CD8-positive, alpha-beta memory T cell (primary cell): ENCODE measurements at regions not wholly inside any gene's neighbourhood (a gene's known extent, or its start where the extent isn't known, plus 50 kb on each side); places are given as distances from the start of the nearest gene placed in this dataset.

ENCODE experiments used
- CTCF ChIA-PET: fragments of 350-600 bp; sonication (Branson Sonifier 250); formaldehyde crosslinking; loops from one replicate; lab custom pipeline; 2021; ENCODE audit warnings: antibody characterized with exemption; lab: Charles Lee
- POLR2A ChIA-PET: fragments of 350-600 bp; sonication (Branson Sonifier 250); formaldehyde crosslinking; loops from one replicate; lab custom pipeline; 2021; ENCODE audit warnings: antibody characterized with exemption; lab: Charles Lee
- DNase-seq, 5 donors: peaks; one replicate each; pipeline versions ENCODE4 v3.0.0 to v3.0.0-alpha.2; 2020 to 2022; ENCODE audit warnings: mixed read lengths in 1 of 5
- H3K27ac ChIP-seq: one replicate; pipeline ENCODE4 v1.7.0; 2013; ENCODE audit warnings: low read depth, mild to moderate bottlenecking, low read length, moderate library complexity
- H3K27me3 ChIP-seq: 2 replicates; pipeline ENCODE4 v1.7.0; 2013; ENCODE audit warnings: low read length, mild to moderate bottlenecking; ENCODE audit not compliant: insufficient read depth, poor library complexity, severe bottlenecking
- H3K36me3 ChIP-seq: 2 replicates; pipeline ENCODE4 v1.7.0; 2013; ENCODE audit warnings: mild to moderate bottlenecking, low read length, moderate library complexity; ENCODE audit not compliant: insufficient read depth
- H3K4me1 ChIP-seq: 2 replicates; pipeline ENCODE4 v1.7.0; 2013; ENCODE audit warnings: mild to moderate bottlenecking, low read length, moderate library complexity; ENCODE audit not compliant: insufficient read depth
- H3K4me3 ChIP-seq: 2 replicates; pipeline ENCODE4 v1.7.0; 2013; ENCODE audit warnings: mild to moderate bottlenecking, low read length
- H3K9me3 ChIP-seq: 2 replicates; pipeline ENCODE4 v1.7.0; 2013; ENCODE audit warnings: mild to moderate bottlenecking, low read length
- H3K27ac Mint-ChIP-seq, 8 donors: one replicate each; pipeline ENCODE4 v1.8.0; 2020 to 2021; ENCODE audit warnings: mixed read lengths in 8 of 8, mild to moderate bottlenecking in 6 of 8, inconsistent platforms in 3 of 8, moderate library complexity in 3 of 8
- H3K27me3 Mint-ChIP-seq, 2 donors: one replicate each; pipeline ENCODE4 v1.8.0; 2020 to 2021; ENCODE audit warnings: mixed read lengths in 2 of 2, mild to moderate bottlenecking in 1 of 2, moderate library complexity in 1 of 2
- H3K36me3 Mint-ChIP-seq, 3 donors: one replicate each; pipeline ENCODE4 v1.8.0; 2020 to 2021; ENCODE audit warnings: mixed read lengths in 3 of 3, inconsistent platforms in 1 of 3, mild to moderate bottlenecking in 1 of 3
- H3K4me1 Mint-ChIP-seq, 3 donors: one replicate each; pipeline ENCODE4 v1.8.0; 2020 to 2021; ENCODE audit warnings: mixed read lengths in 3 of 3, inconsistent platforms in 1 of 3, mild to moderate bottlenecking in 1 of 3
- H3K4me3 Mint-ChIP-seq, 7 donors: one replicate each; pipeline ENCODE4 v1.8.0; 2020 to 2021; ENCODE audit warnings: mixed read lengths in 7 of 7, mild to moderate bottlenecking in 6 of 7, moderate library complexity in 4 of 7, inconsistent platforms in 2 of 7
- H3K9me3 Mint-ChIP-seq, 5 donors: one replicate each; pipeline ENCODE4 v1.8.0; 2020 to 2022; ENCODE audit warnings: mixed read lengths in 5 of 5, mild to moderate bottlenecking in 3 of 5, moderate library complexity in 2 of 5, inconsistent platforms in 1 of 5

DNA sequence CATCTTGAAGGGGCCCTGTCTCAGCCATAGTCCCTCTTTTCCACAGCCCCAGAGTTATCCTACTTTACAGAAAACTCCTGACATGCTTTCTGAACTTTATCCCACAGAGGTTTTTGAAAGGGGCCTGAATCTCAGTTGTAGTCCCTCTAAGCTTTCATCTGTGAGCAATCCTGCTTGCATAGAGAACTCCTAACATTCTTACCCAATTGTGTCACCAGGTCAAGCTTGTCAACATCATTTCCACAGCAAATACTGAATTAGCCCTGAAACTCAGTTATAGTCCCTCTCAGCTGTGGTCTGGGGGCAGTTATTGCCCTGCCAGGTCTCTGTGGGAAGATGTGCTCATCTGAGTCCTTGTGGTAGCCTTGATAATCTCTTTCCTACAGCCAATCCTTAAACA, 2190.3 kb upstream of the PCDH20 start:
- no peaks in the 10 kb centered on the region for H3K9me3 ChIP-seq
- Mint-ChIP-seq H3K4me3 (no peak overlapping the region), H3K4me1 (no peaks in the 10 kb centered on the region), H3K27me3 (no peaks in the 10 kb centered on the region), H3K36me3 (no peaks in the 10 kb centered on the region), H3K27ac (no peak overlapping the region), H3K9me3 (peaks cover 16 to 37% (median 32%) of the 10 kb centered on the region in 5 donors)
- ChIA-PET CTCF (no interaction called here), POLR2A (no interaction called here)
- H3K36me3 ChIP-seq = no peaks in the 10 kb centered on the region
- H3K4me1 ChIP-seq = no peaks in the 10 kb centered on the region
- H3K27me3 ChIP-seq = no peaks in the 10 kb centered on the region
- DNase-seq = no peak
- no peak overlapping the region for H3K27ac ChIP-seq
- H3K4me3 ChIP-seq = no peak overlapping the region

DNA sequence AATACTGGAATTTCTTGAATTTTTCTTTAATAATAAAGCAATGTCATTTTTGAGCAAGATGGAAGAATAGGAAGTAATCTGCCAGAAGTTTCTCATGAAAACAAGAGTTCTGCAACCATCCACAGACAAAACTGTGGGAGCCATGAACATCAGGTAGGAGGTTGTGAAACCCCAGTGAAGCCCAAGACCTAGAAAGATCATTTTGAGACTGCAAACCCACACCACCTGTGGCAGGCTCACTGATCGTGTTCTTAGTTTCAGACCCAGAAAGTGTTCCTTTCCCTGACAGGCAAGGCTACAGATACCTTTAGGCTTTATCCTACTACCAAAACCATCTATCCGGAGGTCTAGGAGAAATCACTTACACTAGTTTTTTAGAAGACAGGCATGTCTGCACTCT, 2189.8 kb upstream of the PCDH20 start:
- Mint-ChIP-seq H3K36me3 (no peaks in the 10 kb centered on the region), H3K4me1 (no peaks in the 10 kb centered on the region), H3K27me3 (no peaks in the 10 kb centered on the region), H3K27ac (no peak overlapping the region), H3K4me3 (no peak overlapping the region), H3K9me3 (peaks cover 16 to 39% (median 32%) of the 10 kb centered on the region in 5 donors)
- no peak overlapping the region for H3K4me3 ChIP-seq
- DNase-seq = no peak
- POLR2A ChIA-PET = no interaction called here
- no peak overlapping the region for H3K27ac ChIP-seq
- H3K36me3 ChIP-seq = no peaks in the 10 kb centered on the region
- H3K9me3 ChIP-seq = no peaks in the 10 kb centered on the region
- no peaks in the 10 kb centered on the region for H3K4me1 ChIP-seq
- CTCF ChIA-PET = no interaction called here
- H3K27me3 ChIP-seq = no peaks in the 10 kb centered on the region

DNA sequence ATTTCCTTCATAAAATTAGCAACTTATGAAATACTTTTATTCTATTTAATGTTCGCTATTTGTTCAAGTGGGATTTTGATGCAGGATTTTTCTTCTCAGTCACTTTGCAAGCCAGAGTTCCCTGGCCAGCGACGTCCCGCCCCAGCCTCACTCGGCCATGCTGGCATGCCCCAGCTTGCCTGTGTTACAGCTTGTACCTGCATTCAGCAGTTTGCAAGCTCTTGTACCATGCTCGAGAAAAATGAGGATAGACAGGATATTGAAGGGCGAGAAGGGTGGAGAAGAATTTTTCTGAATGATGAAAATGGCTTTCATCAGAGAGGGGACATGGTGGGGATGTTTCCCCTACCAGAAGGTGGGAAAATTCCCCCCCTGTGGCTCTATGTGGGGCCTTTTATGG, 2180.2 kb upstream of the PCDH20 start:
- no peaks in the 10 kb centered on the region for H3K36me3 ChIP-seq
- POLR2A ChIA-PET = no interaction called here
- no peaks in the 10 kb centered on the region for H3K4me1 ChIP-seq
- Mint-ChIP-seq H3K36me3 (no peaks in the 10 kb centered on the region), H3K27me3 (no peaks in the 10 kb centered on the region), H3K4me1 (no peaks in the 10 kb centered on the region), H3K9me3 (peaks cover 0 to 10% (median 6%) of the 10 kb centered on the region in 5 donors), H3K27ac (no peak overlapping the region), H3K4me3 (no peak overlapping the region)
- H3K27me3 ChIP-seq = no peaks in the 10 kb centered on the region
- no peak for DNase-seq
- H3K27ac ChIP-seq = no peak overlapping the region
- H3K4me3 ChIP-seq = no peak overlapping the region
- H3K9me3 ChIP-seq = no peaks in the 10 kb centered on the region
- CTCF ChIA-PET = no interaction called here

DNA sequence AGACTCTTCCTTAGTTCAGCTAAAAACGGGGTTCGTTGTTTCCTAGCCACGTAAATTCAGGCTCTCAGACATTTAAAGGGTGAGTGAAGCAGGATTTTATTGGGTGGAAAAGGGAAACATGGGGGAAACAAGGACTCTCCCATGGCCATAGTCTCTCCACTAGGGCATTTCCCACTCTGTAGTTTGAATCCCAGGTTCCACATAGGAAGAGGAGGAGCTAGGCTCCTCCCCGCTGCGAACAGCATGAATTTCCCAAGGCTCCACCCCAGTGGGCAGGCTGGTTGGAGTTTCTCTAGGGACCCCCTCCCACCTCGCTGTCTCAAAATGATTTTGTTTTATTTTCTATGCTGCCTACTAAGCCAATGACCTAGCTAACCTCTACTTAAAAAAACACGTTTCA, 2170.8 kb upstream of the PCDH20 start:
- CTCF ChIA-PET = no interaction called here
- Mint-ChIP-seq H3K4me3 (no peak overlapping the region), H3K9me3 (peaks cover 7 to 31% (median 17%) of the 10 kb centered on the region in 5 donors), H3K36me3 (no peaks in the 10 kb centered on the region), H3K4me1 (no peaks in the 10 kb centered on the region), H3K27ac (no peak overlapping the region), H3K27me3 (no peaks in the 10 kb centered on the region)
- Histone ChIP-seq H3K27me3 (no peaks in the 10 kb centered on the region), H3K4me3 (no peak overlapping the region), H3K27ac (no peak overlapping the region), H3K4me1 (no peaks in the 10 kb centered on the region), H3K36me3 (no peaks in the 10 kb centered on the region), H3K9me3 (no peaks in the 10 kb centered on the region)
- no peak for DNase-seq
- POLR2A ChIA-PET = no interaction called here

DNA sequence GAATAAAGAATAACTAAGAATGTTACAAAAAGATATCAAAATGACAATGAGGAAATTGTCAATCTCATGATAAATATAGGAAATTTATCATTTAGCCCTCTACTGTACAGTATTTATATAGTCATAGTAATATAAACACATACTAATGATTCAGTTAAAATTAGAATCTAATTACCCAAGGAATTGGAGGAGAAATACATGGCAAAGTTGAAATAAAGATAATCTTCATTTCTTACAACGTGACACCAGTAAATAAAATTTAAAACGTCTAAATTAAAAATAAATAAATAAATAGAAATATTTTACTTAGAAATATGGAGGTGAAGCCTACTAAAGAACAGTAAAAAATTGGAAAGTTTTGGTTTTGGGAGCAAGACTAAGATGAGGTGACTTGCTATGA, 2163.1 kb upstream of the PCDH20 start:
- ChIA-PET POLR2A (no interaction called here), CTCF (no interaction called here)
- no peak overlapping the region for H3K27ac ChIP-seq
- no peaks in the 10 kb centered on the region for H3K27me3 Mint-ChIP-seq
- no peaks in the 10 kb centered on the region for H3K36me3 ChIP-seq
- peaks cover 13 to 24% (median 22%) of the 10 kb centered on the region in 5 donors for H3K9me3 Mint-ChIP-seq
- H3K9me3 ChIP-seq = no peaks in the 10 kb centered on the region
- no peak overlapping the region for H3K27ac Mint-ChIP-seq
- no peak for DNase-seq
- H3K4me1 ChIP-seq = no peaks in the 10 kb centered on the region
- H3K4me1 Mint-ChIP-seq = no peaks in the 10 kb centered on the region
- H3K36me3 Mint-ChIP-seq = no peaks in the 10 kb centered on the region
- H3K27me3 ChIP-seq = no peaks in the 10 kb centered on the region
- no peak overlapping the region for H3K4me3 Mint-ChIP-seq
- no peak overlapping the region for H3K4me3 ChIP-seq

DNA sequence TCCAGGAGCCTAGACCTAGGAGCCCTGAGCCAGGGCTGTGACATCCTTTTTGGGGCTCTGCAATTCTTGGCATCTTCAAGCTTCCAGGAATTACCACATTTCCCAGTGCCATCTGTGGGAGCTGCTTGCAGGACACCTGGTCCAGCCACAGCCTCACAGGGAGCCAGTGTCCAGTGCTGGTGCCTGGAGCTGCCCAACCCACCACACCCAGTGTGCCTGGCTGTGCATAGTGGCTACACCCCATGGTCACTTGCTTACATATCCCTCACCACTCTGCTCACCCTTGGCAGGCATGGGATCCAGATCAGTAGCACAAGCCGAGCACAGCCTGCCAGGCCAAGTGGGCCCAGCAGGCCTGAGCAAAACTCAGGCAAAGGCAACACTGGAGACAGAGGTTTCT, 2151.4 kb upstream of the PCDH20 start:
- no peaks in the 10 kb centered on the region for H3K4me1 Mint-ChIP-seq
- peaks cover 3 to 34% (median 3%) of the 10 kb centered on the region in 5 donors for H3K9me3 Mint-ChIP-seq
- CTCF ChIA-PET = no interaction called here
- H3K4me3 Mint-ChIP-seq = no peak overlapping the region
- no peak for DNase-seq
- H3K36me3 ChIP-seq = no peaks in the 10 kb centered on the region
- H3K36me3 Mint-ChIP-seq = no peaks in the 10 kb centered on the region
- no peak overlapping the region for H3K27ac Mint-ChIP-seq
- H3K27ac ChIP-seq = no peak overlapping the region
- H3K4me1 ChIP-seq = no peaks in the 10 kb centered on the region
- H3K9me3 ChIP-seq = no peaks in the 10 kb centered on the region
- POLR2A ChIA-PET = no interaction called here
- no peak overlapping the region for H3K4me3 ChIP-seq
- H3K27me3 ChIP-seq = no peaks in the 10 kb centered on the region
- no peaks in the 10 kb centered on the region for H3K27me3 Mint-ChIP-seq

DNA sequence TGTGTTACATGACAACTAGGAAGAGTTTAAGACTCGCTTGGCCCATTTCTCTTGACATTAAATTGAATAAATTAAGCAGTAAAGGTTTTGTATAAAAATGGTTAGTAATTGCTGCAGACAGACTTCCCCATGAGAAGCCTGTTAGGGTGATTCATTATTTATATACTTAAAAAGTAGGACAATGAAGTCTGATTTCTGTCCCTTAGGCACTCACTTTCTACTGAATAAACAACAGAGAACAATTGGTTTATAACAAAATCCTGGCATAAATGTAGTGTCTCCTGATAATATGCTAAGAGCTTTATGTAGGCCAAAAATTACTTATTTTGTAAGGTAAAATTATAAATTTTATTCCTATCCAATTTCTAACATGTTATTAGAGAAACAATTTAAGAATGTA, 2138.5 kb upstream of the PCDH20 start:
- Mint-ChIP-seq H3K36me3 (no peaks in the 10 kb centered on the region), H3K27me3 (no peaks in the 10 kb centered on the region), H3K4me3 (no peak overlapping the region), H3K27ac (no peak overlapping the region), H3K9me3 (peaks cover 2 to 11% (median 6%) of the 10 kb centered on the region in 5 donors), H3K4me1 (no peaks in the 10 kb centered on the region)
- no peak overlapping the region for H3K27ac ChIP-seq
- ChIA-PET POLR2A (no interaction called here), CTCF (no interaction called here)
- no peaks in the 10 kb centered on the region for H3K9me3 ChIP-seq
- no peaks in the 10 kb centered on the region for H3K27me3 ChIP-seq
- H3K36me3 ChIP-seq = no peaks in the 10 kb centered on the region
- no peaks in the 10 kb centered on the region for H3K4me1 ChIP-seq
- H3K4me3 ChIP-seq = no peak overlapping the region
- no peak for DNase-seq

DNA sequence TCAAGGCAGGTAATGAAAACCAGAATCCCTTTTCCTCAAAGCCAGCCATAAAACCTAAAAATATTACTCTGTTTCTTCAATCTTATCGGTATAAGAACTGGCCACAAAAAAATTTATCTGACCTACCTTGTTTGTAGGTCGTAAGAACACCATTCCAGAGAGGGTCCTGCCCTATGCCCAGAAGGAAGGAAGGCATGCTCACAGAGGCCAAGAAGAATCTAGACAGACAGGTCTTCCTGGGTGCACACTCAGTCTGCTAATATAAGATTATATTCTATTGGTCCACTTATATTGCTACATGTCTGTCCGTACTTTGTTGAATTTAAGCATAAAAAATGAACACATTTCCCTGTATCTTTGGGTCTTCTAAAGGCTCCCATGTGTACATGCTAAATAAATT, 2136.1 kb upstream of the PCDH20 start:
- no peak overlapping the region for H3K4me3 Mint-ChIP-seq
- no peaks in the 10 kb centered on the region for H3K4me1 ChIP-seq
- H3K4me1 Mint-ChIP-seq = no peaks in the 10 kb centered on the region
- ChIA-PET CTCF (no interaction called here), POLR2A (no interaction called here)
- no peaks in the 10 kb centered on the region for H3K36me3 ChIP-seq
- H3K27ac Mint-ChIP-seq = peak overlapping the region in 1 of 8 donors; percentile 70
- no peak overlapping the region for H3K27ac ChIP-seq
- no peaks in the 10 kb centered on the region for H3K9me3 ChIP-seq
- H3K27me3 Mint-ChIP-seq = no peaks in the 10 kb centered on the region
- H3K36me3 Mint-ChIP-seq = no peaks in the 10 kb centered on the region
- H3K27me3 ChIP-seq = no peaks in the 10 kb centered on the region
- no peak overlapping the region for H3K4me3 ChIP-seq
- H3K9me3 Mint-ChIP-seq = peaks cover 0 to 4% (median 2%) of the 10 kb centered on the region in 5 donors
- DNase-seq = no peak

DNA sequence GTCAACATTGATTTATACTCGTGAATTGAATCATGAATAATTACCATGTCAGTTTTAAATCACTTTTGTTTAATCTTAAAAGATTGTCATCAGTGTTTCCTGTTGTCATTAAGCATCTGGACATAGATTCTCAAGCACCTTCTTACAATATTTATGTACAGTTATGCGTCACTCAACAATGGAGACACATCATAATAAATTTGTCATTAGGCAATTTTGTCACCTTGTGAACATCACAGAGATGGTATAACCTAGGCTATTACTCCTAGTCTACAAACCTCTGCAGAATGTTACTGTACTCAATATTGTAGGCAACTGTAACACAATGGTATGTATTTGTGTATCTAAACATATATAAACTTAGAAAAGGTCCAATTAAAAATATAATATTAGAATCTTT, 2130.9 kb upstream of the PCDH20 start:
- Mint-ChIP-seq H3K4me1 (no peaks in the 10 kb centered on the region), H3K27me3 (peaks cover 0 to 1% of the 10 kb centered on the region in 2 donors), H3K36me3 (peaks cover 0 to 1% (median 0%) of the 10 kb centered on the region in 3 donors), H3K4me3 (no peak overlapping the region), H3K9me3 (peaks cover 2 to 15% (median 6%) of the 10 kb centered on the region in 5 donors), H3K27ac (no peak overlapping the region)
- H3K4me1 ChIP-seq = no peaks in the 10 kb centered on the region
- H3K36me3 ChIP-seq = no peaks in the 10 kb centered on the region
- POLR2A ChIA-PET = no interaction called here
- no peaks in the 10 kb centered on the region for H3K27me3 ChIP-seq
- no peak overlapping the region for H3K4me3 ChIP-seq
- no peak for DNase-seq
- H3K9me3 ChIP-seq = no peaks in the 10 kb centered on the region
- CTCF ChIA-PET = no interaction called here
- no peak overlapping the region for H3K27ac ChIP-seq
